GM18508 (cell line): ENCODE measurements at regions not wholly inside any gene's neighbourhood (a gene's known extent, or its start where the extent isn't known, plus 50 kb on each side); places are given as distances from the start of the nearest gene placed in this dataset.

Source experiments
- ATAC-seq: cut with Tn5 transposase; IDR thresholded peaks from one replicate; pipeline ENCODE4 v1.9.1; 2021; ENCODE audit warnings: moderate number of reproducible peaks; ENCODE audit not compliant: insufficient read depth, unreplicated experiment

GRCh38 chr3:118304557-118304956, 730.1 kb downstream of the IGSF11 start:
- no peak for ATAC-seq

DNA sequence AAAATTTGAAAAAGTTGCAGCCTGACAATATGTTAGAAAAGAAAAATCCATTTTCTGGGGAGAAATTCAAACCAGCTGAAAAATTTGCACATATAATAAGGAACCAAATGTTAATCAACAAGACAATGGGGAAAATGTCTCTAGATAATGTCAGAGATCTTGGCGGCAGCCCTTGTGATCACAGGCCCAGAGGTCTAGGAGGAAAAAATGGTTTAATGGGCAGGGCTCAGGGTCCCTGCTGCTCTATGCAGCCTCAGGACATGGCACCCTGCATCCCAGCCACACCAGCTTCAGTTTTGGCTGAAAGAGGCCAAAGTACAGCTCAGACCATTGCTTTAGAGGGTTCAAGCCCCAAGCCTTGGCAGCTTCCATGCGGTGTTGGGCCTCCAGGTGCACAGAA, 701.9 kb downstream of the IGSF11 start:
- no peak for ATAC-seq

DNA sequence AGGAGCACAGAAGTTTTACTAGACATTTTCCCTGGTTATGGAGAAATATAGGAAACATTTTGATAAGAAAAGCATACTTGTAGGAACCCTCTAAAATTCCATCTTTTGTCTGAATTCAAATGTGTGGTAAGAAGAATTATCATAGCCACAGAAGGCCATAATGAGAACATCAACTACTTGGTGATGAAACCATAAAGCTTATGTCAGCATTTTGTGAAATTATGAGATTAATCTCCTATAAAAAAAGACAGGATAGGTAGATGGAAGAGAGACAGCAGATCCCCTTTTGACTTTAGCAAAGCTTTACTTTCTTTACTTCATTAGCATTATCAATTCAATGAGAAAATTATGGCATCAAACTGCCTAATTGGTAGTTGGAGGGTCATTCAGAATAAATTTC, 697.0 kb downstream of the IGSF11 start:
- no peak for ATAC-seq

- ATAC-seq, result no peak
These were observed 687.1 kb downstream of the IGSF11 start for GRCh38 chr3:118347396-118348168.

GRCh38 chr3:118348169-118348557, 686.5 kb downstream of the IGSF11 start:
- ATAC-seq, result no peak

DNA sequence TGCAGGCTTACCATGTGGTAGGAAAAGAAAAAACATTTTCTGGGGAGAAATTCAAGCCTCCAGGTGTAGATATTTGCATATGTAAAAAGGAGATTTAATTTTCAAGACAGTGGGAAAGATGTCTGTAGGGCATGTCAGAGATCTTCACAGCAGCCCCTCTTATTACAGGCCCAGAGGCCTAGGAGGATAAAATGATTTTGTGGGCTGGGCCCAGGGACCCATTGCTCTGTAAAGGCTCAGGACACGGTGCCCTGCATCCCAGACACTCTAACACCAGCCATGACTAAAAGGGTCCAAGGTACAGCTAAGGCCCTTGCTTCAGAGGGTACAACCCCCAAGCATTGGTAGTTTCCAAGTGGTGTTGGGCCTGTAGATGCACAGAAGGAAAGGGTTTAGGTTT, 680.1 kb downstream of the IGSF11 start:
- no peak for ATAC-seq

GRCh38 chr3:118369892-118370491, 664.7 kb downstream of the IGSF11 start:
- no peak for ATAC-seq

DNA sequence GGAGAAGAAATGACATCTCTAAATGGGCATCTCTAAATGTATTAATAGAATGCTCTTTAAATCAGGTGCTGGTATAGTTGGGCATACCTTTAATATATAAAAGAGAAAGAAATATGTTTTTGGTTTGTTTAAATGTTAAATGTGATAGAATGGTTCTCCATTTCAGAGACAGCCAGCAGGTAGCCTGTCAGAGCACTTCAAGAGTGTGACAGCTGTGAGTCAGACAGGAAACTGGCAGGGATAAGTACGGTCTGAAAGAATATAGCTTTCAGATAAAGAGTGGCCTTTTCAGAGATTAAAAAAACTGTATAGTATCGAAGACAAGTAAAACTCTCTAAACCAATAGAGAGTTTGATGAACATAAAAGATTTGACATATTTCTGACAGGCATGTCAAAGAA, 654.1 kb downstream of the IGSF11 start:
- no peak for ATAC-seq

DNA sequence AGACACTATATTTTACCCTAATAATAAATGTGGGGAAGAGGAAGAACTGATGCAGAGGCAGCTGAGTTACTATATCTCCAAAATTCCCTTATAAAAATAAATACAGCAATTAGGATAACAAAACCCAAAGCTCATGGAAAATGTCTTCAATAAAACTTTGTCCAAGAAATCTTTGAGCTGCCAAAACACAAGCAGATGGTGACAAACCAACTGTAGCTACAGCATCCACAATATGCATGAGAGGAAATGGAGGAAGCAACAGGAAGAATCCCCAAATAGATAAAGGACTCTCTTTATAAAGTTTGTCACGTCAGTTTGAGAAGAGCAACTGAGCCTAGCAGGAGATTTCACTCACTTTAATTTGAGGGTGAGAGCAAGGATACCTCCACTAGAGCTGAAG, 638.2 kb downstream of the IGSF11 start:
- ATAC-seq, result no peak

DNA sequence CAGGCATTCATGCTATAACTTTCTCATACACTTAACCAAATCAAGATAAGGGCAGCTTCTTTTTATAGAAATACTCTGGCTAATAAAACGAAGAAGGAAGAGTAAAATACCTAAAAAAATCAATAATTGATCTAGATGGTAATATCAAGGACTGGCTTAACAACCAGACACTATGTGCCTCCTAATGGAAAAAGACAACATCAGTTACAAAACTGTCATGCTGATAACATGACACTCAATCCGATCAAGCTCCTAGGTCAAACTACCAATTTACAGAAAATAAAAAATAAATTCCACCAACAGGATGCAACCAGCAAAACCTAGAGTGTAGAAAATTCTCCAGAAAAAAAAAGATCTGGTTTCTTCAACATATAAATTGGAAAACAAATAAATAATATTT, 634.6 kb downstream of the IGSF11 start:
- no peak for ATAC-seq

GRCh38 chr3:118400886-118401285, 633.8 kb downstream of the IGSF11 start:
- ATAC-seq, result no peak

- ATAC-seq, result no peak
These were observed 632.8 kb downstream of the IGSF11 start for GRCh38 chr3:118401887-118402286.

DNA sequence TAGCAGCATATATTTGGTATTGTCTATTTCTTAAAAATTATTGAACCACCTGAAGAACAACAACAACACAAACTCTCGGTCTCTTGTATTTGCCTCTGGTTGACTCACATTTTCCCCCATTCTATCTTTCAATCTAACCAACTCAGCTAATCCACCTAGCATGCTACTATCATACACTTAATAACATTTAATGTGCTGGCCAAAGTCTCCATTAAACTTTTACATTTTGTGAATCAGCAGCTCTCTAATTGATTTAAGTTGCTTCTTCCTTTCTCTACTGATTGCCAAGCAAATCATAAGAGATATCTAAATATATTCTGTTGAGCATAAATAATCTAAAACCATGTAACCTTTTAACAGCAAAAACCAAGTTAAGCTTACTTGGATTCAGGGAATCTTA, 631.7 kb downstream of the IGSF11 start:
- ATAC-seq, result no peak

- no peak for ATAC-seq
These were observed 628.1 kb downstream of the IGSF11 start for GRCh38 chr3:118406562-118406961.

GRCh38 chr3:118408431-118408830, 626.2 kb downstream of the IGSF11 start:
- ATAC-seq, result no peak

DNA sequence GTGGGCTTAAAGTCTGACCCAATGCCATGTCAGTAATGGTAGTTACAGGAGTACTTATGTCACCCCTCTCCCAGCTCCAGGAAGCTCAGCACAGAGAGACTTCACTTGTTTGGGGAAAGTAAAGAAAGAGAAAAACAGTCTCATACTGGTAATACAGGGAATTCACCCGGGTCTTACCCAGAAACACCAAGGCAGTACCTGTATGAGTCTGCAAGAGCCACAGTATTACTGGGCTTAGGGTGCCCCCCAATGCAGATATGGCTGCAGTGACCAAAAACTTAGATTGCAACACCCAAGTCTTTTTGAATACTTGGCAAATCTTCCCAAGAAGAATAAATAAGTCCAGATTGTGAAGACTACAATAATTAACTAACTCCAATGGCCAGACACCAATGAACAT, 622.1 kb downstream of the IGSF11 start:
- peak; percentile 96 for ATAC-seq

DNA sequence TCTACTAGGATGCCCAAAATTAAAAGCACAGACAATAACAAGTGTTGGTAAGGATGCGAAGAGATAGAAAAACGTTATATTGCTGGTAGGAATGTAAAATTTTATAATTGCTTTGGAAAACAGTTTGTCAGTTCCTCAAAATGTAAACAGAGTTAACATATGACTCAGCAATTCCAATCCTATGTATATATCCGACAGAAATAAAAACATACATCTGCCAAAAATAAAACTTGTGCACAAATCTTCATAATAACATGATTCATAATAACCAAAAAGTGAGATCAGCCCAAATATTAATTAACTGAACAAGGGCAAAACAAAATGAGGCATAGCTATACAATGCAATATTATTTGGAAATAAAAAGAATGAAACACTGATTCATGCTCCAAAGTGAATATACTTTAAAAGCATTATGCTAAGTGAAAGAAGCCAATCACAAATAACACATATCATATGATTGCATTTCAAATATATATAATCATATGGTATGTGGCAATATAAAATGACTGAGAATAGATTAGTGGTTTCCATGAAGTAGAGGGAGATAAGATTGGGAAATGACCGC, 609.3 kb downstream of the IGSF11 start:
- ATAC-seq, result no peak

- no peak for ATAC-seq
These were observed 600.8 kb downstream of the IGSF11 start for GRCh38 chr3:118433825-118434224.

GRCh38 chr3:118435851-118436350, 598.7 kb downstream of the IGSF11 start:
- no peak for ATAC-seq

DNA sequence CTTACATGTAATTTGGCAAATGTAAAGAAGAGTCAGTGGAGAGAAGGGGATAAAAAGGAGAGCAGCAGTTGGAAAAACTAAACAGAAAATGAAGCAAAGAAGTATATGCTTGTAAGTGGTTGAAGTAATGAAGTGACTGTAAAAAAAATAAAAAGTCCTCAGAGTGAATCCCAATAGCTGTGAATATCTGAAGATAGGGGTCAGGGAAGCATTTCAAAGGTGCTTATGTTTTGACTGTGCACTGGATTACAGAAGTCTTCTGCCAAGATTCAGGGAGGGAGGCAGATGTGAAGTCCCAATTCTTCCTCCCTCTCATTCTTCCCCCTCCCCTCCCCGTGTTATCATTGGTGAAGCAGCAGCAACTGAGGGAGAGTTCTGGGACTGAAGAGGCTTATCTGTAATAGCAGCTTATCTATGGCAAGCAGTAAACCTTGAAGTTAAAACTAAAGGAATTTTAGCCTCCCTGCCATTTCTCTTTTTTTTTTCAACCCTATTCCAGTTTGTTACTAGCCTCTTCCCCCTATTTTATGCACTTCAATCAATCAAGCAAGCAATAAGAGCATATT, 597.9 kb downstream of the IGSF11 start:
- ATAC-seq, result no peak

GRCh38 chr3:118445036-118445435, 589.6 kb downstream of the IGSF11 start:
- ATAC-seq, result no peak
